Left kidney (tissue), 1 donor: ENCODE measurements at regions not wholly inside any gene's neighbourhood (a gene's known extent, or its start where the extent isn't known, plus 50 kb on each side); places are given as distances from the start of the nearest gene placed in this dataset.
A peak's percentile ranks its signal among the peaks of the same experiment; 100 is the strongest.
"Not testable (repeated sequence)": the region's sequence is repeated elsewhere in the genome, so short reads cannot be mapped to it uniquely, and the experiment has no call there.

Experiments
- DNase-seq: peaks from one replicate; pipeline ENCODE4 v3.0.0-alpha.2; 2013

GRCh38 chr4:102210806-102211205, 134.5 kb downstream of the SLC39A8 start:
- not testable (repeated sequence) for DNase-seq

- DNase-seq, result not testable (repeated sequence)
Observed at GRCh38 chr4:102204634-102205033, 140.6 kb downstream of the SLC39A8 start.

- no peak for DNase-seq
Observed at GRCh38 chr4:102196221-102196620, 149.1 kb downstream of the SLC39A8 start.

- no peak for DNase-seq
Observed at GRCh38 chr4:102193145-102193544, 152.1 kb downstream of the SLC39A8 start.

- DNase-seq, result no peak
Observed at GRCh38 chr4:102180046-102180445, 165.2 kb downstream of the SLC39A8 start.

GRCh38 chr4:102174719-102175189, 170.5 kb downstream of the SLC39A8 start:
- DNase-seq, result no peak

- no peak for DNase-seq
Observed at GRCh38 chr4:102172341-102172740, 172.9 kb downstream of the SLC39A8 start.

GRCh38 chr4:102170910-102171309, 174.4 kb downstream of the SLC39A8 start:
- no peak for DNase-seq

- peak; percentile 21 for DNase-seq
Observed at GRCh38 chr4:102169345-102169744, 175.9 kb downstream of the SLC39A8 start.

- no peak for DNase-seq
Observed at GRCh38 chr4:102168580-102168979, 176.7 kb downstream of the SLC39A8 start.

- no peak for DNase-seq
Observed at GRCh38 chr4:102165584-102165983, 179.7 kb downstream of the SLC39A8 start.

- no peak for DNase-seq
Observed at GRCh38 chr4:102163404-102164140, 181.7 kb downstream of the SLC39A8 start.

- no peak for DNase-seq
Observed at GRCh38 chr4:102157984-102158383, 187.3 kb downstream of the SLC39A8 start.

- no peak for DNase-seq
Observed at GRCh38 chr4:102153391-102153790, 191.9 kb downstream of the SLC39A8 start.

GRCh38 chr4:102151696-102152095, 193.6 kb downstream of the SLC39A8 start:
- DNase-seq, result no peak

- DNase-seq, result no peak
Observed at GRCh38 chr4:102143433-102143832, 201.8 kb downstream of the SLC39A8 start.

GRCh38 chr4:102141842-102142241, 203.4 kb downstream of the SLC39A8 start:
- DNase-seq, result no peak

- DNase-seq, result no peak
Observed at GRCh38 chr4:102139932-102140331, 205.3 kb downstream of the SLC39A8 start.

- no peak for DNase-seq
Observed at GRCh38 chr4:102139132-102139573, 206.1 kb downstream of the SLC39A8 start.

GRCh38 chr4:102137217-102137616, 208.1 kb downstream of the SLC39A8 start:
- no peak for DNase-seq

- DNase-seq, result no peak
Observed at GRCh38 chr4:102129810-102130209, 215.5 kb downstream of the SLC39A8 start.
